ENCODE measurements at regions not wholly inside any gene's neighbourhood (a gene's known extent, or its start where the extent isn't known, plus 50 kb on each side); places are given as distances from the start of the nearest gene placed in this dataset.

GRCh38 chr18:11429876-11430275, 179.5 kb upstream of the SLC35G4 start:
- Histone ChIP-seq H3K9me3 (peaks cover 16% of the 10 kb centered on the region), H3K27me3 (no peaks in the 10 kb centered on the region), H3K4me3 (no peak overlapping the region), H3K4me1 (no peaks in the 10 kb centered on the region), H3K9ac (no peak overlapping the region), H3K36me3 (no peaks in the 10 kb centered on the region), H4K20me1 (no peaks in the 10 kb centered on the region), H3K27ac (no peak overlapping the region), H3K4me2 (no peak overlapping the region)
- TF ChIP-seq Cebpa-rat (IDR thresholded peaks at IDR 0.05), result no peak

GRCh38 chr18:11425211-11425610, 184.2 kb upstream of the SLC35G4 start:
- H3K4me1 ChIP-seq, result no peaks in the 10 kb centered on the region
- H4K20me1 ChIP-seq, result no peaks in the 10 kb centered on the region
- no peak overlapping the region for H3K27ac ChIP-seq
- H3K27me3 ChIP-seq, result no peaks in the 10 kb centered on the region
- no peaks in the 10 kb centered on the region for H3K36me3 ChIP-seq
- TF ChIP-seq Cebpa-rat (IDR thresholded peaks at IDR 0.05), result no peak
- H3K4me3 ChIP-seq, result no peak overlapping the region
- 0 out of 2 replicates have a peak, but pooled peaks cover under 1% of the 10 kb centered on the region for H3K9me3 ChIP-seq
- H3K9ac ChIP-seq, result no peak overlapping the region
- no peak overlapping the region for H3K4me2 ChIP-seq

- Histone ChIP-seq H4K20me1 (no peaks in the 10 kb centered on the region), H3K9me3 (no peaks in the 10 kb centered on the region), H3K27me3 (no peaks in the 10 kb centered on the region), H3K36me3 (no peaks in the 10 kb centered on the region), H3K27ac (no peak overlapping the region), H3K4me3 (no peak overlapping the region), H3K4me1 (no peaks in the 10 kb centered on the region), H3K9ac (no peak overlapping the region), H3K4me2 (no peak overlapping the region)
- no peak for TF ChIP-seq Cebpa-rat (IDR thresholded peaks at IDR 0.05)
These were observed 190.1 kb upstream of the SLC35G4 start for GRCh38 chr18:11419338-11419737.

- Histone ChIP-seq H3K36me3 (no peaks in the 10 kb centered on the region), H3K4me2 (no peak overlapping the region), H3K9me3 (no peaks in the 10 kb centered on the region), H4K20me1 (no peaks in the 10 kb centered on the region), H3K27ac (no peak overlapping the region), H3K4me1 (no peaks in the 10 kb centered on the region), H3K4me3 (no peak overlapping the region), H3K27me3 (no peaks in the 10 kb centered on the region), H3K9ac (no peak overlapping the region)
- TF ChIP-seq Cebpa-rat (IDR thresholded peaks at IDR 0.05), result no peak
These were observed 196.6 kb upstream of the SLC35G4 start for GRCh38 chr18:11412811-11413210.

GRCh38 chr18:11411048-11411447, 198.3 kb upstream of the SLC35G4 start:
- Histone ChIP-seq H3K9me3 (no peaks in the 10 kb centered on the region), H3K27ac (no peak overlapping the region), H3K9ac (no peak overlapping the region), H3K4me3 (no peak overlapping the region), H3K4me1 (no peaks in the 10 kb centered on the region), H3K27me3 (no peaks in the 10 kb centered on the region), H4K20me1 (no peaks in the 10 kb centered on the region), H3K4me2 (no peak overlapping the region), H3K36me3 (no peaks in the 10 kb centered on the region)
- TF ChIP-seq Cebpa-rat (IDR thresholded peaks at IDR 0.05), result no peak

- no peaks in the 10 kb centered on the region for H4K20me1 ChIP-seq
- H3K4me3 ChIP-seq, result no peak overlapping the region
- no peaks in the 10 kb centered on the region for H3K9me3 ChIP-seq
- H3K9ac ChIP-seq, result no peak overlapping the region
- no peaks in the 10 kb centered on the region for H3K27me3 ChIP-seq
- no peak overlapping the region for H3K27ac ChIP-seq
- H3K4me1 ChIP-seq, result no peaks in the 10 kb centered on the region
- H3K36me3 ChIP-seq, result no peaks in the 10 kb centered on the region
- no peak overlapping the region for H3K4me2 ChIP-seq
- no peak for TF ChIP-seq Cebpa-rat (IDR thresholded peaks at IDR 0.05)
These were observed 200.8 kb upstream of the SLC35G4 start for GRCh38 chr18:11408555-11409065.

GRCh38 chr18:11407940-11408339, 201.5 kb upstream of the SLC35G4 start:
- Histone ChIP-seq H3K36me3 (no peaks in the 10 kb centered on the region), H3K27me3 (no peaks in the 10 kb centered on the region), H3K4me1 (no peaks in the 10 kb centered on the region), H4K20me1 (no peaks in the 10 kb centered on the region), H3K9me3 (no peaks in the 10 kb centered on the region), H3K4me2 (no peak overlapping the region), H3K27ac (no peak overlapping the region), H3K9ac (no peak overlapping the region), H3K4me3 (no peak overlapping the region)
- no peak for TF ChIP-seq Cebpa-rat (IDR thresholded peaks at IDR 0.05)

- Histone ChIP-seq H3K4me3 (no peak overlapping the region), H3K4me1 (peaks cover 2% of the 10 kb centered on the region), H3K27ac (no peak overlapping the region), H3K9me3 (no peaks in the 10 kb centered on the region), H3K9ac (no peak overlapping the region), H3K27me3 (no peaks in the 10 kb centered on the region), H3K4me2 (no peak overlapping the region), H3K36me3 (no peaks in the 10 kb centered on the region), H4K20me1 (no peaks in the 10 kb centered on the region)
- TF ChIP-seq Cebpa-rat (IDR thresholded peaks at IDR 0.05), result no peak
These were observed 203.6 kb upstream of the SLC35G4 start for GRCh38 chr18:11405804-11406203.

- Histone ChIP-seq H3K27me3 (no peaks in the 10 kb centered on the region), H3K4me2 (peak overlapping the region; percentile 35), H3K4me3 (no peak overlapping the region), H3K4me1 (peaks cover 20% of the 10 kb centered on the region), H3K27ac (no peak overlapping the region), H4K20me1 (no peaks in the 10 kb centered on the region), H3K36me3 (no peaks in the 10 kb centered on the region), H3K9me3 (no peaks in the 10 kb centered on the region), H3K9ac (no peak overlapping the region)
- no peak for TF ChIP-seq Cebpa-rat (IDR thresholded peaks at IDR 0.05)
These were observed 208.7 kb upstream of the SLC35G4 start for GRCh38 chr18:11400703-11401102.

GRCh38 chr18:11398625-11399024, 210.8 kb upstream of the SLC35G4 start:
- no peak overlapping the region for H3K9ac ChIP-seq
- no peak overlapping the region for H3K4me2 ChIP-seq
- H3K4me3 ChIP-seq, result no peak overlapping the region
- no peaks in the 10 kb centered on the region for H3K9me3 ChIP-seq
- no peak overlapping the region for H3K27ac ChIP-seq
- H3K36me3 ChIP-seq, result no peaks in the 10 kb centered on the region
- peaks cover 20% of the 10 kb centered on the region for H3K4me1 ChIP-seq
- no peaks in the 10 kb centered on the region for H3K27me3 ChIP-seq
- H4K20me1 ChIP-seq, result no peaks in the 10 kb centered on the region
- no peak for TF ChIP-seq Cebpa-rat (IDR thresholded peaks at IDR 0.05)
